Epidermal melanocyte (primary cell): ENCODE measurements at regions not wholly inside any gene's neighbourhood (a gene's known extent, or its start where the extent isn't known, plus 50 kb on each side); places are given as distances from the start of the nearest gene placed in this dataset.

Experiments used
- DNase-seq: peaks from one replicate; pipeline ENCODE4 v3.0.0; 2011; ENCODE audit warnings: low spot score; ENCODE audit not compliant: insufficient read length

DNA sequence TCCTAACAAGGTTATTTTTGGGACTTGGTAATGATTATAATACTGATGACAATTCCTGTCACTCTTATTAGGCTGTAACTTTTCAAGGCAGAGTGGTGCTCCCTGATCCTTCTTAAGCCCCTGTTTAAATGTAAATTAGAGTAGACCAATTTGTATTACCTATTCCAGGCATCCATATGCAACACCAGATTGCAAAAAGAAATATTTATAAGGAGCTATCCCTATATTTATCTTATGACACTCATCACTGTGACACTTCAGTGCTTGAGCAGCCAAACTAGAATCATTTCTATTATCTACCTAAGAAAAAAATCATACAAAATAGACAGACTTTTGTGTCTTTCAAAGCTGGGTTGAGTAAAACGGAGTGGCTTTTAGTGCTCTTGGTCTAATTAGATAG lies 462.7 kb downstream of the ADGRL2 start:
- DNase-seq, result no peak

DNA sequence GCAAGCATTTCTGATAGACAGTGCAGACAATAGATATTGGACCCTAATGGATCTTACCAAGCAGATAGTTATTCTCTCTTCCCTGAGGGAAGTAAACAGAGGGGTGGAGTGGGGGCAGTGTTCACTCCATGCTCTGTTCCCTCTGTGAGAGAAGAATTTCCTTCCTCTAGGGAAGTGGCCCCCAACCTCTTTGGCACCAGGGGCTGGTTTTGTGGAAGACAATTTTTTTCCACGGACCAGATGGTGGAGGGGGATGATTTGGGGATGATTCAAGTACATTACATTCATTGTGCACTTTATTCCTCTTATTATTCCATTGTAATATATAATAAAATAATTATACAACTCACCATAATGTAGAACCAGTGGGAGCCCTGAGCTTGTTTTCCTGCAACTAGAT lies 459.9 kb downstream of the ADGRL2 start:
- no peak for DNase-seq

- no peak for DNase-seq
Observed at GRCh38 chr1:82260051-82260450, 459.3 kb downstream of the ADGRL2 start.

GRCh38 chr1:82258887-82259286 lies 458.2 kb downstream of the ADGRL2 start:
- DNase-seq, result no peak

DNA sequence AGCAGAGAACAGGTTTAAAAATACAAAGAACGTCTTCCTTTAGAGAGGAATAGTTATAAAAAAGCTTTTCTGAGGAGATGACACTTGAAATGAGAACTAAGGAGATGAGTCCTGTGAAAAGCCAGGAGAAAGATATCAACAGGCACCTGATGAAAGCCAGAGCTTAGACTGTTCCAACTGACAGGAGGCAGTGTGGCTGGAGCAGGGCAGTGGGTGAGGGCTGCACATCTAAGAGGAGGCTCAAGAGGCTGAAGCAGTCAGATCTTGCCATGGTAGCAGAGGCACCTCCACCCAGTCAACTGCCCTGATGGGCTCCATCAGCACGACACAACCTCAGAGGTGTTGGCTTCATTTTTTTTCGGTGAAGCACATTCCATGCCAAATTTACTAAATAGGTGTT lies 445.3 kb downstream of the ADGRL2 start:
- no peak for DNase-seq

DNA sequence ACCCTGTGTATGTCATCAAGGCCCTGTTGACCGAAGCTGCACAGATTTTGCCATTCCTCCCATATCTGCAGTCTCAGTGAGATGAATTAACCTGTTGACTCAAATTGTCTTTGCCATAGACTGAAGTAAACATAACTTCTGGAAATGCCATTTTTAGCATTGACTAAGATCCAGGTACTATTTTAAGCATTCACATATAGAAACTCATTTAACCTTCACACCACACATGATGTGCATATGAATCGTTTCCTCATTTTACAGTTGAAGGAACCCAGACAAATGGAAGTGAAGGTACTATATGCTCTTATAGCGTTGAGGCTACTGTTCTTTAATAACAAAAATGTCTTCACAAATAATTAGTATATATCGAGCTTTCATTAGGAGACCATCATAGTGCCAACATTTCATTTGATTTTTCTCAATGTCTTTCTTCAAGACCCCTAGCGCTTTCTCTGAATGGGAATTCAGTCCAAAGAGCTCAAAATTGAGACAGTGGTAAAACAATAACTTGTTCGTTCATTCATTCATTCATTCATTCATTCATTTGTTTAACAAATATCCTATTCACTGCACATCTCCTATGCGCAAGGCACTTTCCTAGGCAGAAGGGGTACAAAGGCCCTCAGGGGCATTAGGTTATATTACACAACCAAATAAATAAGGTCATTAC lies 444.7 kb downstream of the ADGRL2 start:
- no peak for DNase-seq

DNA sequence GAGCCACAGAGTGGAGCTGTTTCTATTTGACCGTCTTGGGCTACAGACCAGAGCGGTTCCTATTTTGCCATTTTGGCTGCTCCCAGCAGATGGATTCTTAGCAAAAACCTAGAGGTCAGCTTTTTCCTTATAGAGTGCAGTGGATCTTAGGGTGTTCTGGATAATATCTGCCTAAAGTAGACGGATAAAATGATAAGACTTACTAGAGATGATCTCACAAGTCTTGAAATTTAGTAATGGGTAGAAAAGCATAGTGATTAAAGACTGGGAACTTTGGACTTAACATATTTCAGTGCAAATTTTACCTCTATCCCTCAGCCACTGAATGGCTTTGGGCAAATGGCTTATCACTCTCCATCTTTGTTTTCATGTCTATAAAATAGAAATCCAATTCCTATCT lies 439.8 kb downstream of the ADGRL2 start:
- DNase-seq, result no peak

GRCh38 chr1:82230667-82231066 lies 429.9 kb downstream of the ADGRL2 start:
- no peak for DNase-seq

GRCh38 chr1:82227306-82228095 lies 426.8 kb downstream of the ADGRL2 start:
- DNase-seq, result peak; percentile 43

- DNase-seq, result no peak
Observed at GRCh38 chr1:82226186-82226505, 425.4 kb downstream of the ADGRL2 start.

GRCh38 chr1:82225421-82226185 lies 424.9 kb downstream of the ADGRL2 start:
- no peak for DNase-seq

GRCh38 chr1:82223091-82223490 lies 422.4 kb downstream of the ADGRL2 start:
- no peak for DNase-seq

DNA sequence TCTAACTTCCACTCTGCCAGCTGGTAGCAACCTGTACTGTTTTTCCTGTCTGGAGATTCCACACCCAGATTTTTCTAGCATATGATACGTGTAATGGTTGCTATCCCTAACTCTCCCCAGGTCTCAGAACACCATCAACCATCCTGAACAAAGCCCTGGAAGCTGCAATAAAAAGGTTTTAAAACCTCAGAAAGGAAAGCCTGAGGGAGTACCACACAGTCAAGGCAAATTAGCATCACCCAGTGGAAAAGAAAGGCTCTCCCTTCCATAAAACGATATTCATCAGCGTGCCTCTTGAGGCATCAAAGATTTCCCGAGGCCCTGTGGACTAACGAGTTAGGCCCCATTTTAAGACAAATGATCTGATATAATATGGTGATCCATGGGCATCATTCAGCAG lies 421.0 kb downstream of the ADGRL2 start:
- DNase-seq, result no peak

DNA sequence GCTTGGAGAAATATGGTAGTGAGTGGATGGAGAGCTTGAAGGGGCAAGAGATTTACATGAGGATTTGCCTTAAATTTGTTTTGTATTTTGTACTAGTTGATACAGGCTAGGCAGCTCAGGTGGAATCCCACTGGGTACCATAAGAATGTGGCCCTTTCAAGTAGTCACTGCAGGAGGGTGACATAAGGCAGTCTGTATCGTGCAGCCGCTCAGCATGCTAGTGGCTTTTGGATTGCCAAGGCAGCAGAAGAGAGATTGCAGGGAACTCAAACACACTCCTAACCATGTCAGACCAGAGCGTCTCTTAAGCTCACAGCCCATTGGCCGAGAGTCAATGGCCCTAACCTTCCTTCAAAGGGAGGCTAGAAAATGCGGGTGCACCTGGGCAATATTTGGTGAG lies 420.0 kb downstream of the ADGRL2 start:
- no peak for DNase-seq

GRCh38 chr1:82219841-82220240 lies 419.1 kb downstream of the ADGRL2 start:
- DNase-seq, result no peak

DNA sequence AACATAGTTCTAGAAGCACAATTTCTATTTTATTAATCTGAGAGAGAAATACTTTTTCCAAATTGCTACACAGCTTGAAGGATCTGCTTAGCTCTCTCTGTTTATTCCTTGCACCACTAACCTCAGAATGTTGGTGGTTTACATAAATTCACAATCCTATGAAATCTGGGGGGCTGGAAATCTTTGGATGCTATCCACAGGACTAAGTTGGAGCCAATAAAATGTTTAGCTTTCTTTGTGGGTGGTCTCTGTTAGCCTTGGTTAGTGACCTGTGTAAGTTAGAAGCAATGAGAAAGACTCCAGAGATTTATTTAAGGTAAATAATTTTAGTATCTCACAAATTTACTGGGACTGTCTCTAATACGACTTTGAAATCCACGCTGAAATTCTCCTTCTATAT lies 418.1 kb downstream of the ADGRL2 start:
- DNase-seq, result no peak

DNA sequence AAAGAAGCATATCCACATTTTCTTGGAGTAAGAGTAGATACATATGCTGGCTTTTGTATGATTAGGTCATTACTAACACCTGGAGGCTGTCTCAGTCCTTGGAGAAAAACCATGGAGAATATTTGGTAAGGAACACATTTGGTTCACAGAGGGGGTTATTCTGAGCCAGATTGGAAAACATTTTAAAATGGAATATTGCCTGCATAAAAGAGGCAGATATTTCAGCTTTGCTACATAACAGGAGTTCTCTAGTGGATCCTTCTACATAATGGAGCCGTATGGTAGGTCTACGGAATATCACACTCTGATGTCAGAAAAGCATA lies 415.1 kb downstream of the ADGRL2 start:
- DNase-seq, result no peak

- no peak for DNase-seq
Observed at GRCh38 chr1:82215056-82215852, 414.5 kb downstream of the ADGRL2 start.

- no peak for DNase-seq
Observed at GRCh38 chr1:82214606-82215005, 413.9 kb downstream of the ADGRL2 start.

- no peak for DNase-seq
Observed at GRCh38 chr1:82197606-82198005, 396.9 kb downstream of the ADGRL2 start.

DNA sequence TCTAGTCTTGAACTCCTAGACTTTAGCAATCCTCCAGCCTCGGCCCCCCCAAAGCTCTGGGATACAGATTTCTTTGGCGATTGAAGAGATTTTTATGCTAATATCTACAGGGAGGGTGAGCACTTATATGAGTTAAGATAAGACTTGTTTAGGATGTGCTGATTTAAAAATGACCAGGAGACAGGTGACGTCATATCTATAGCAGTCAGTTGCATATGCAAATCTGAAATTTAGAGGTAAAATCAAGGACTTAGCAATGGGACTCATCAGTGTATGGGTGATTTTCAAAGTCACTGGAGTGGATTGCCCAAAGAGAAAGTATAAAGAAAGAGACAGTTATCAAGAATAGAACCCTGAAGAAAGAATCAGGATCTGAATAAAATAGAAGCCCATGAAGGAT lies 394.5 kb downstream of the ADGRL2 start:
- no peak for DNase-seq

DNA sequence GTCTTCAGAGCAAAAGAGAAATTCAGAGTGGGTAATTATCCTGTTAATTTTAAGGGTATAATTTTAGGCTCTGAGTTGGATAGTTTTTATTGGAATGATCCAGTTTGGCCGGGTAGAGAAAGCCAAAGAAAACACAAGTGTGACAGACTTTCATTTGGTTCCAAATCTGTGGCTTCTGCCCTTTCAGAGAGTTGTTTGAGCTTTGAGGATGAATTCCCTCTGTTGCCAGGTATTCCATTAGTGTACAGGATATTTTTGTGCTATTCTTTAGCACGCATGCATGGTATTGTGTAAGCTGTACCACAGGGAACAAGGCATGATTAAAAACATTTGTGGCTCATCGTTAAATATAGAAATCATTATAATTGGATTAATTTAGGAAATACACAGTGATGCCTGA lies 384.4 kb downstream of the ADGRL2 start:
- peak; percentile 30 for DNase-seq
